Right kidney (tissue), 1 donor: ENCODE measurements at regions not wholly inside any gene's neighbourhood (a gene's known extent, or its start where the extent isn't known, plus 50 kb on each side); places are given as distances from the start of the nearest gene placed in this dataset.
"Not testable (repeated sequence)": the region's sequence is repeated elsewhere in the genome, so short reads cannot be mapped to it uniquely, and the experiment has no call there.

Experiments used
- DNase-seq: peaks from one replicate; pipeline ENCODE4 v3.0.0-alpha.2; 2016

- peak; percentile 23 for DNase-seq
These were observed 51.1 kb downstream of the DOP1B start for GRCh38 chr21:36207577-36208320.

GRCh38 chr21:36208326-36209013 lies 51.8 kb downstream of the DOP1B start:
- DNase-seq = no peak

- DNase-seq = peak; percentile 18
These were observed 53.1 kb downstream of the DOP1B start for GRCh38 chr21:36209626-36210171.

- no peak for DNase-seq
These were observed 54.4 kb downstream of the DOP1B start for GRCh38 chr21:36210779-36211659.

GRCh38 chr21:36211660-36212512 lies 55.3 kb downstream of the DOP1B start:
- DNase-seq = no peak

- DNase-seq = no peak
These were observed 55.8 kb downstream of the DOP1B start for GRCh38 chr21:36212513-36212780.

GRCh38 chr21:36214561-36214960 lies 57.9 kb downstream of the DOP1B start:
- DNase-seq = no peak

GRCh38 chr21:36217743-36218142 lies 61.1 kb downstream of the DOP1B start:
- no peak for DNase-seq

GRCh38 chr21:36218691-36219090 lies 62.1 kb downstream of the DOP1B start:
- DNase-seq = no peak

- no peak for DNase-seq
These were observed 66.8 kb downstream of the DOP1B start for GRCh38 chr21:36223451-36223850.

- no peak for DNase-seq
These were observed 72.6 kb downstream of the DOP1B start for GRCh38 chr21:36229181-36229580.

- DNase-seq = not testable (repeated sequence)
These were observed 74.8 kb downstream of the DOP1B start for GRCh38 chr21:36231444-36231843.

- no peak for DNase-seq
These were observed 76.0 kb downstream of the DOP1B start for GRCh38 chr21:36232641-36233040.

- no peak for DNase-seq
These were observed 78.5 kb downstream of the DOP1B start for GRCh38 chr21:36235058-36235582.

- no peak for DNase-seq
These were observed 79.6 kb downstream of the DOP1B start for GRCh38 chr21:36236052-36236730.

- DNase-seq = no peak
These were observed 80.8 kb downstream of the DOP1B start for GRCh38 chr21:36237441-36237840.

GRCh38 chr21:36239585-36239984 lies 80.4 kb upstream of the MORC3 start:
- no peak for DNase-seq

GRCh38 chr21:36241717-36242116 lies 78.3 kb upstream of the MORC3 start:
- DNase-seq = no peak

GRCh38 chr21:36245115-36245514 lies 74.9 kb upstream of the MORC3 start:
- DNase-seq = no peak

- DNase-seq = no peak
These were observed 74.3 kb upstream of the MORC3 start for GRCh38 chr21:36245649-36246048.

GRCh38 chr21:36246080-36246631 lies 73.8 kb upstream of the MORC3 start:
- peak; percentile 36 for DNase-seq
